CD4-positive, alpha-beta T cell treated with Interleukin-17A for 1 hour (primary cell): ENCODE measurements at regions not wholly inside any gene's neighbourhood (a gene's known extent, or its start where the extent isn't known, plus 50 kb on each side); places are given as distances from the start of the nearest gene placed in this dataset.
"Not testable (repeated sequence)": the region's sequence is repeated elsewhere in the genome, so short reads cannot be mapped to it uniquely, and the experiment has no call there.

Source experiments
- DNase-seq: peaks from one replicate; pipeline ENCODE4 v3.0.0-alpha.2; 2020

- not testable (repeated sequence) for DNase-seq
These were observed 196.9 kb downstream of the POTED start for GRCh38 chr21:13806444-13806843.

GRCh38 chr21:13802757-13803156 is 193.2 kb downstream of the POTED start:
- not testable (repeated sequence) for DNase-seq
